Nephron progenitor cell (in vitro differentiated cells): ENCODE measurements at regions not wholly inside any gene's neighbourhood (a gene's known extent, or its start where the extent isn't known, plus 50 kb on each side); places are given as distances from the start of the nearest gene placed in this dataset.

ENCODE experiments used
- DNase-seq: peaks from one replicate; pipeline ENCODE4 v3.0.0; 2021
- H3K27ac Mint-ChIP-seq: 2 replicates; pipeline ENCODE4 v1.8.0; 2021; ENCODE audit warnings: mild to moderate bottlenecking, moderate library complexity, mixed read lengths
- H3K27me3 Mint-ChIP-seq: 2 replicates; pipeline ENCODE4 v1.8.0; 2021; ENCODE audit warnings: mild to moderate bottlenecking, low read depth, mixed read lengths; ENCODE audit not compliant: poor library complexity
- H3K36me3 Mint-ChIP-seq: 2 replicates; pipeline ENCODE4 v1.8.0; 2021; ENCODE audit warnings: low read depth, mixed read lengths
- H3K4me1 Mint-ChIP-seq: 2 replicates; pipeline ENCODE4 v1.8.0; 2021; ENCODE audit warnings: mixed read lengths
- H3K4me3 Mint-ChIP-seq: 2 replicates; pipeline ENCODE4 v1.8.0; 2021; ENCODE audit warnings: mild to moderate bottlenecking, moderate library complexity, mixed read lengths
- H3K9me3 Mint-ChIP-seq: 2 replicates; pipeline ENCODE4 v1.8.0; 2021; ENCODE audit warnings: mild to moderate bottlenecking, moderate library complexity, mixed read lengths
- CTCF ChIP-seq: fragments of 200-600 bp; sonication (generic); IDR thresholded peaks from 2 replicates; pipeline ENCODE4 v1.5.0; 2021; ENCODE audit warnings: antibody characterized with exemption

DNA sequence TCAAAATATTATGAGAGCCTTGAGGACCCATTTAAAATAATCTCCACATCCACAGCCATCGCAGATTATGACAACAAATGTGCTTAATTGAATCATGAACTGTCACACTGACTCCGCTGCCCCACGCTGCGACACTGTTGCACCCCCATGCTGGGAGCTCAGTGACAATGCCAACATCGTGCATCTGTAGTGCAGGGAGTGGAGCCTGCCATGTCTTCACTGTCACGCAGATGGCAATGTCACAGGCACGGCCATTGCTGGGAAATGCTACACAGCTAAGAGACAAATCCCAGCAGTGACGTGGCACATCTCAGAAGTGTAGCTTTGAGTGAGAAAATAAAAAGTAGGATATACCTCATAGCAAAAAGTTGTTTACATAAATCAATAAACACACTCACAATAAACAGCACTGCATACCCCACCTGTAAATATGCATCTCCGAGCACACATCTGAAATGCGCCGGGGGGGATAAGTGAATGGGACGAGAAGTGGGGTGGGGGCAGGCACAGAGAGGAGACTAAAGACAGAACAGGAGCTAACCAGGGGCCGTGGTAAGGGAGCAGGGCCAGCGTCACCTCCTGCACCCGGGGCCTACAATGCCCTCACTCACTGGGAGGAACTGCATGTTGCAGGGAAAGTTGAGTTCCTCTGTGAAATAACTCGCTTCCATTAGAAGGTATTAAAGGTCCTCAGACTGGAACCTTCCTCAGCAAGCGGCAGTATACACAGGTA lies 349.9 kb downstream of the THBS2 start:
- no peak for DNase-seq
- Mint-ChIP-seq H3K4me1 (peaks cover 7% of the 10 kb centered on the region), H3K27ac (no peak overlapping the region), H3K36me3 (no peaks in the 10 kb centered on the region), H3K27me3 (peaks cover 11% of the 10 kb centered on the region), H3K9me3 (peaks cover 23% of the 10 kb centered on the region), H3K4me3 (no peak overlapping the region)
- TF ChIP-seq CTCF = no peak

GRCh38 chr6:168902075-168902474 lies 351.6 kb downstream of the THBS2 start:
- Mint-ChIP-seq H3K4me3 (no peak overlapping the region), H3K27ac (no peak overlapping the region), H3K27me3 (peaks cover 11% of the 10 kb centered on the region), H3K36me3 (no peaks in the 10 kb centered on the region), H3K4me1 (peaks cover 7% of the 10 kb centered on the region), H3K9me3 (peaks cover 11% of the 10 kb centered on the region)
- DNase-seq = no peak
- no peak for TF ChIP-seq CTCF

DNA sequence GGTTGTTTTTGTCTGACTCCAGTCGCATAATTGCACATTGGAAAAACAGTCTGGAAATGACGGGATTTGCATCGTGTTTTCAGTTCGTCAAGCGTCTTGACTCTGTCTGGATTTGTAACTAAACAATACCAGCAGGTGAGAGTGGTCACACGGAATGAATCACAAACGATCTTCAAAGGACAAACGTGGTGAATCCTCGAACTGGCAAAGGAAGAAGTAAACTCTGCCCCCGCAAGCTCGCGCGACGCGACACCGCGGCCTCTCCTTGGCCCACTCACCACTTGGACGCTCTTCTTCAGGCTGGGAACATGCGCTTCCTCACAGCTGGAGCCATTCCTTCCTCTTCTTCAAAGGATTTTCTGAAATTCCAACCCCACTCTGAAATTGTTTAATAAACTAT lies 352.6 kb downstream of the THBS2 start:
- Mint-ChIP-seq H3K4me3 (no peak overlapping the region), H3K36me3 (no peaks in the 10 kb centered on the region), H3K9me3 (peaks cover 13% of the 10 kb centered on the region), H3K27ac (no peak overlapping the region), H3K27me3 (peaks cover 14% of the 10 kb centered on the region), H3K4me1 (peaks cover 7% of the 10 kb centered on the region)
- no peak for DNase-seq
- no peak for TF ChIP-seq CTCF

DNA sequence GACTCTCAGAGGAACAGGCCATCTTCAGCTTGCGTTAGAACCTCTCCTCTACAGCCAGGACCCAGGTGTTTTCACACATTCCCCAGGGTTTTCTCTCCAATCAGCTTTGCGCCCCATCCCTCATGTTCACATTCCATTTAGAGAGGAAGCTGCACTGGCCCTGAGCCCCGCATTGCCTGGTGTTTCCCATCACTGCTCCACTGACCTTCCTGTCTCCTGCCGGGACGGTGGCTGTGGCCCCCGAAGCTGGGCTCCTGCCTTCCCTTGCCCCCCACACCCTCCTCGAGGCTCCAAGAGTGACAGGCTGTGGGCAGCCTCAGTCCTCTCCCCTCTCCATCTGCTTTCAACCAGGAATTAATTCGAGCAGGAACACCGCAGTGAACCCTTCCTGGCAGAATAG lies 357.3 kb downstream of the THBS2 start:
- Mint-ChIP-seq H3K27ac (no peak overlapping the region), H3K4me3 (no peak overlapping the region), H3K9me3 (peaks cover 6% of the 10 kb centered on the region), H3K27me3 (peaks cover 19% of the 10 kb centered on the region), H3K4me1 (peaks cover 14% of the 10 kb centered on the region), H3K36me3 (no peaks in the 10 kb centered on the region)
- DNase-seq = no peak
- TF ChIP-seq CTCF = no peak

DNA sequence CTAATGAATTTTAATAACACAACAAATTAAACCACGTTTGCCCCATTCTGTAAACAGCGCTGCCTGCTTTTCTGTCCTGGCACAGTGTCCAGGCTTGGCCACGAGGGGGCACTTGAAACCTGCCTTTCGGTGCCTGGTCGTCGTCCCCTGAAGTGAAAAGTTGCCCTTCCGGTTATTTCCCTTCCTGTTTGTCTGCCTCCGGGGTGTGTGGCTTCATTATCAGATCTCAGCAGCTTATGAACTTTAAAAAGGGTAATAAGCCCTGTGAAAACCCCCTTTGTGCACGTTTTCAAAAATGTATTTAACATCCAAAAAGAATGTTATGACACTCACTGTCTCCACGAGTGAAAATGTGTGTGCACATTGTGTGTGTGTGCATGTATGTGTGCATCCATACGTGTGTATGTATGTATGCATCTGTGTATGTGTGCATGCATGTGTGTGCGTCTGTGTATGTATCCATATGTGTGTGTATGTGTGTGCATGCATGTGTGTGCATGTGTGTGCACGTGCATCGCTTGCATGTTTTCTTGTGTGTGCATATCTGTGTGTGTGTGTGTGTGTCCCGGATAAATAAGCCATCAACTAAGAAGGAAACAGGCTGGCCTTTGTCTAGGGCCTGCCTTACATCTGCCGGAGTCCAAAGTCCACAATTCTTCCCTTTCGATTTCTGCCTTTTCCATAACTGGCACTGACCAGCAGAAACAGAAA lies 358.4 kb downstream of the THBS2 start:
- DNase-seq = peak; percentile 84
- H3K9me3 Mint-ChIP-seq = peaks cover 6% of the 10 kb centered on the region
- H3K4me1 Mint-ChIP-seq = peaks cover 20% of the 10 kb centered on the region
- no peaks in the 10 kb centered on the region for H3K36me3 Mint-ChIP-seq
- H3K27ac Mint-ChIP-seq = no peak overlapping the region
- peak; percentile 87 for TF ChIP-seq CTCF
- no peak overlapping the region for H3K4me3 Mint-ChIP-seq
- peaks cover 22% of the 10 kb centered on the region for H3K27me3 Mint-ChIP-seq
